ENCODE measurements at regions not wholly inside any gene's neighbourhood (a gene's known extent, or its start where the extent isn't known, plus 50 kb on each side); places are given as distances from the start of the nearest gene placed in this dataset.

DNA sequence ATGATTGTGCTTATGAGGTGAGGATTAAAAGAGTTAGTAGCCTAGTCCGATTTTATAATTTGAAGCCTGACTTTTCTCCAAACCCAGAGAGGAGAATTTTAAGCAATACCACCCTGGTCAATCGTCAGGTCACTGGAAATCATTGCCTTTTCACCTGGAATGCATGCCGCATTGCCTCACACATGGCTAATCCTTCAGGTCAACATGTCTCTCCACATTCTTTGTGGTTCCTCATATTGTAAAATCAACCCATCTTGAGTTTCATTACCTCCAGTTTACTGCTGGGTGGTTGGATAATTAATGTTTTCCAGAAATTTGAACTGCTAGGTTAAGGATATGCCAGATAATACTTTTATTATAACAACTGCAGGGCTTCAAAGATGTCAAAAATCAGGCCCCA, 55.6 kb upstream of the SEMA3E start:
- Histone ChIP-seq H3K4me3 (ENCODE audit: low read depth, low read length) (no peak overlapping the region), H3K27me3 (ENCODE audit: control insufficient read depth, insufficient read depth, low read length) (no peaks in the 10 kb centered on the region), H3K36me3 (ENCODE audit: control insufficient read depth, insufficient read depth, low read length) (no peaks in the 10 kb centered on the region)
- TF ChIP-seq, protein P1, sequence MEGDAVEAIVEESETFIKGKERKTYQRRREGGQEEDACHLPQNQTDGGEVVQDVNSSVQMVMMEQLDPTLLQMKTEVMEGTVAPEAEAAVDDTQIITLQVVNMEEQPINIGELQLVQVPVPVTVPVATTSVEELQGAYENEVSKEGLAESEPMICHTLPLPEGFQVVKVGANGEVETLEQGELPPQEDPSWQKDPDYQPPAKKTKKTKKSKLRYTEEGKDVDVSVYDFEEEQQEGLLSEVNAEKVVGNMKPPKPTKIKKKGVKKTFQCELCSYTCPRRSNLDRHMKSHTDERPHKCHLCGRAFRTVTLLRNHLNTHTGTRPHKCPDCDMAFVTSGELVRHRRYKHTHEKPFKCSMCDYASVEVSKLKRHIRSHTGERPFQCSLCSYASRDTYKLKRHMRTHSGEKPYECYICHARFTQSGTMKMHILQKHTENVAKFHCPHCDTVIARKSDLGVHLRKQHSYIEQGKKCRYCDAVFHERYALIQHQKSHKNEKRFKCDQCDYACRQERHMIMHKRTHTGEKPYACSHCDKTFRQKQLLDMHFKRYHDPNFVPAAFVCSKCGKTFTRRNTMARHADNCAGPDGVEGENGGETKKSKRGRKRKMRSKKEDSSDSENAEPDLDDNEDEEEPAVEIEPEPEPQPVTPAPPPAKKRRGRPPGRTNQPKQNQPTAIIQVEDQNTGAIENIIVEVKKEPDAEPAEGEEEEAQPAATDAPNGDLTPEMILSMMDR (IDR thresholded peaks at IDR 0.05; ENCODE audit: insufficient read depth, low read length, poor library complexity, severe bottlenecking), result no peak
- DNase-seq (ENCODE audit: low read depth), result no peak

DNA sequence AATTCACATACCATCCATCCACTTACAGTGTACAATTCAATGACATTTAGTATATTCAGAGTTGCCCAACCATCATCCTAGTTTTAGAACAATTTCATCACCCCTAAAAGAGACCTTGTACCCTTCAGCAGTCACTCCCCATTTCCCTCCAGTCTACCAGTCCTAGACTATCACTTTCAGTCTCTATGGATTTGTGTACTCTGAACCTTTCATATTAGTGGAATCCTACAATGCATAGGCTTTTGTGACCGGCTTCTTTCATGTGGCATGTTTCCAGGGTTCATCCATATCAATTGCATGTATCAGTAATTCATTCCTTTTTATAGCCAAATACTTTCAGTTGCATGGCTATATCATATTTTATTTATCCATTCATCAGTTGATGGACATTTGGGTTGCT, 53.5 kb upstream of the SEMA3E start:
- H3K4me3 ChIP-seq (ENCODE audit: low read depth, low read length), result no peak overlapping the region
- no peaks in the 10 kb centered on the region for H3K36me3 ChIP-seq (ENCODE audit: control insufficient read depth, insufficient read depth, low read length)
- TF ChIP-seq, protein P1 (IDR thresholded peaks at IDR 0.05; ENCODE audit: insufficient read depth, low read length, poor library complexity, severe bottlenecking), result no peak
- H3K27me3 ChIP-seq (ENCODE audit: control insufficient read depth, insufficient read depth, low read length), result no peaks in the 10 kb centered on the region
- DNase-seq (ENCODE audit: low read depth), result no peak

DNA sequence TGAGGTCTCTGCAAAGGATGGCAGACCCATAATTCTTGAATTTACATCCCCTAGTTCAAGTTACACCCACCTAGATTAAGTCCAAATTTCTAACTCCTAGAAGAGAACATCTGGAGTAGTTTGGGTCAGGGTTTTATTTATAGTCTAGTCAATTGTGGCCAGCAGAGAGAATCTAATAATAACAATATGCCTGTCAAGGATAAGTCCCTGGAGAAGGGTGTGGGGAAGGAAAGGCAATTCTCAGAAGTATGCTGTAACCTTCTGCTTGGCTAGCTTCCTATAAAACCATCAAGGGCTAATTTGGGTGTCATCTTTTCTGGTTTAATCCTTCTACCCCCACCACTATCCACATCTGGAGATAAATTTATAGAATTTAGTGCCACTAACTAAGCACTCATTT, 52.8 kb upstream of the SEMA3E start:
- H3K27me3 ChIP-seq (ENCODE audit: control insufficient read depth, insufficient read depth, low read length), result no peaks in the 10 kb centered on the region
- no peaks in the 10 kb centered on the region for H3K36me3 ChIP-seq (ENCODE audit: control insufficient read depth, insufficient read depth, low read length)
- no peak overlapping the region for H3K4me3 ChIP-seq (ENCODE audit: low read depth, low read length)
- DNase-seq (ENCODE audit: low read depth), result no peak
- TF ChIP-seq, protein P1 (IDR thresholded peaks at IDR 0.05; ENCODE audit: insufficient read depth, low read length, poor library complexity, severe bottlenecking), result no peak
